H1 (cell line): ENCODE measurements at regions not wholly inside any gene's neighbourhood (a gene's known extent, or its start where the extent isn't known, plus 50 kb on each side); places are given as distances from the start of the nearest gene placed in this dataset.

Experiments
- BRCA1 ChIP-seq: IDR thresholded peaks from 2 replicates; pipeline ENCODE4 v1.6.1; 2012; ENCODE audit warnings: low read depth, low read length, improper control_type of control experiment
- EP300 ChIP-seq, 2 experiments: IDR thresholded peaks; 1 replicate in 1 of 2; 2 replicates in 1 of 2; pipeline ENCODE4 v1.6.1; 2011 to 2012; ENCODE audit warnings: low read depth in 2 of 2, low read length in 2 of 2, mild to moderate bottlenecking in 2 of 2, borderline replicate concordance in 1 of 2, inconsistent platforms in 1 of 2, moderate library complexity in 1 of 2

DNA sequence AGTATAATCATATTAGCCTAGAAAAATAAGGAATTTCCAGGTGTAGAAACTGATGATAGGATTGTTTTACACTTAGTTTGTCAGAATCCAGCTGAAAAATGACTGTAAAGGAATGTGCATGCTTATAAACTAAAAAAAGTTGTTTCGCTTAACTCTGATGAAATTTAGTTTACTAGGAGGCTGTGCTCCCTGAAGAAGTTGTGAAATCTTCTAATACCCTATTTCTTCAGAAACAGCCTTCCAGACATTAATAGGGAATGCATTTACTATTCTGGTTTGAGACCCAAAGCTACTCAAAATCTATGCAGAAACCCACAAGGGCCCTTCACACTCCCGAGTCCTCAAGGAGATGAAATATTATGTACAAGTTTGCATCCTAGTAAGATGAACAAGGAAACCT, 105.5 kb upstream of the SSTR4 start (continued):
- TF ChIP-seq BRCA1 = no peak
- no peak for TF ChIP-seq EP300 (IDR thresholded peaks at IDR 0.05; ENCODE audit: borderline replicate concordance in 1 of 2, low read depth in 2 of 2, low read length in 2 of 2)
